NCI-H1048 (cell line): ENCODE measurements at regions not wholly inside any gene's neighbourhood (a gene's known extent, or its start where the extent isn't known, plus 50 kb on each side); places are given as distances from the start of the nearest gene placed in this dataset.
"Not testable (repeated sequence)": the region's sequence is repeated elsewhere in the genome, so short reads cannot be mapped to it uniquely, and the experiment has no call there.

ENCODE experiments used
- DNase-seq: peaks from one replicate; lab custom pipeline; 2025; lab: John Stamatoyannopoulos, UW

GRCh38 chr4:115222061-115222460 lies 108.6 kb upstream of the NDST4 start:
- DNase-seq, result no peak

- DNase-seq, result no peak
Observed at GRCh38 chr4:115219862-115220261, 106.4 kb upstream of the NDST4 start.

GRCh38 chr4:115219315-115219860 lies 106.0 kb upstream of the NDST4 start:
- DNase-seq, result no peak

DNA sequence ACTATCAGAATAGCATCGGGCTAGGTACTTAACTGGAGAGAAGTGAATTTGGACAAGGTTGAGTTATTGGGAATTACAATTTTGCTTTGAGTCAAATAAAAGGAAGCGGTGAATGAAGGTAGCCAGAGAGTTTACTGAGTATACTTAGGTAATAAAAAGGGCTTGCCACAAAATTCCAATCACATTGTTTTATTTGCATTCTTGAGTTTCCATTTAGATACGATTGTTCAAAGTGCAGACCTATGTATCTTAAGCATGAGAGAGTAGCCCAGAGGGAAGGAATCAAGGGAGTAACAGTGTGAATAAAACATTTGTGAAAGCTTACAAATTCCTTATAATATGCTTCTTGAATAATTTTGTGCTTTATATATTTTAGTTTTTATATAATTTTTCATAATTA lies 102.5 kb upstream of the NDST4 start:
- no peak for DNase-seq

GRCh38 chr4:115213716-115214115 lies 100.3 kb upstream of the NDST4 start:
- no peak for DNase-seq

DNA sequence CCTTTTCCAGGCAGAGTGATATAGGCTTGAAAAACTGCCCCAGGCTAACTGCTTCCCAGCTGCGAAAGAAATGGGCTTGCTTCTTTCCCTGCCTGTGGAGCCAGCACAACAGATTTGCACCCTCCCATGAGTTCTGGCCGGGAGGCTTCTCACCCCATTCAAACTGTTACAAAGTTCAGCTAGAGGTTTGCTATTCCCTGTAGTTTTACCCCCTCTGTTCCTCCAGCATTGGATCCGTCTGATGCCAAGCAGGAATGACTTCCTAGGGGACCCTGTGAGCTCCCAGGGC lies 87.6 kb upstream of the NDST4 start:
- DNase-seq, result no peak

GRCh38 chr4:115200201-115201041 lies 87.0 kb upstream of the NDST4 start:
- not testable (repeated sequence) for DNase-seq

DNA sequence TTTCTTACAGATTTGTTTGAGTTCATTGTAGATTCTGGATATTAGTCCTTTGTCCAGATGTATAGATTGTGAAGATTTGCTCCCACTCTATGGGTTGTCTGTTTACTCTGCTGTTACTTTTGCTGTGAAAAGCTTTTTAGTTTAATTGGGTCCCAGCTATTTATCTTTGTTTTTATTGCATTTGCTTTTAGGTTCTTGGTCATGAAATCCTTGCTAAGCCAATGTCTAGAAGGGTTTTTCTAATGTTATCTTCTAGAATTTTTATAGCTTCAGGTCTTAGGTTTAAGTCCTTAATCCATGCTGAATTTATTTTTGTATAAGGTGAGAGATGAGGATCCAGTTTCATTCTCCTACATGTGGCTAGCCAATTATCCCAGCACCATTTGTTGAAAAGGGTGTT lies 81.2 kb upstream of the NDST4 start:
- not testable (repeated sequence) for DNase-seq

GRCh38 chr4:115190529-115190928 lies 77.1 kb upstream of the NDST4 start:
- DNase-seq, result no peak

- no peak for DNase-seq
Observed at GRCh38 chr4:115187136-115187535, 73.7 kb upstream of the NDST4 start.

DNA sequence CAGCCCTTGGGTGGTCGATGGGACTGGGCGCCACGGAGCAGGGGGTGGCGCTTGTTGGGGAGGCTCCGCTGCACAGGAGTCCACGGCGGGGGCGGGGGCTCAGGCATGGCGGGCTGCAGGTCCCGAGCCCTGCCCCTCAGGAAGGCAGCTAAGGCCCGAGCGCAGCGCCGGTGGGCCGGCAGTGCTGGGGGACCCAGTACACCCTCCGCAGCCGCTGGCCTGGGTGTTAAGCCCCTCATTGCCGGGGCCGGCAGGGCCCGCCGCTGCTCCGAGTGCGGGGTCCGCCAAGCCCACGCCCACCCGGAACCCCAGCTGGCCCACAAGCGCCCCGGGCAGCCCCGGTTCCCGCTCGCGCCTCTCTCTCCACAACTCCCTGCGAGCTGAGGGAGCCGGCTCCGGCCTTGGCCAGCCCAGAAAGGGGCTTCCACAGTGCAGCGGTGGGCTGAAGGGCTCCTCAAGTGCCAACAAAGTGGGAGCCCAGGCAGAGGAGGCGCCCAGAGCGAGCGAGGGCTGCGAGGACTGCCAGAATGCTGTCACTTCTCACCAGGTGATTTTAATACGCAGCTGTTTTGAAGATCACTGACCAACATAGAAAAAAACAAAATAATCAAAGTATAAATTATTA lies 66.1 kb upstream of the NDST4 start:
- DNase-seq, result not testable (repeated sequence)

GRCh38 chr4:115178687-115179086 lies 65.3 kb upstream of the NDST4 start:
- not testable (repeated sequence) for DNase-seq

DNA sequence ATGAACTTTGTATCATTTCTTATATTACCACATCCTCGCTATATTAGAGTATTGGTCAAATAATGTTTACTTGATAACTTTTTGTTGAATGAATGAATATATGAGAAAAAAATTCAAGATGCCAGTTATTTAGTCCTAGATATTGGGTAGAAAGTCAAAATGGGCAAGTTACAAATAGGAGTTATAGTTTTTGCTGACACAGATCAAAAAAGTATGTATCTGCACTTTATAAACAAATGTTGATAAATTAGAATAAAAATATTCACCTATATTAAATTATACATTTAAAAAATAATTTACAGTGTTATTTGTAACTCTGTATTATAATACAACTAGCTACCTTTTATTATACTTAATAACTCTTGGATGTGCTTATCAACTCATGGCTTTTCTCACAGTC lies 57.8 kb upstream of the NDST4 start:
- DNase-seq, result no peak

DNA sequence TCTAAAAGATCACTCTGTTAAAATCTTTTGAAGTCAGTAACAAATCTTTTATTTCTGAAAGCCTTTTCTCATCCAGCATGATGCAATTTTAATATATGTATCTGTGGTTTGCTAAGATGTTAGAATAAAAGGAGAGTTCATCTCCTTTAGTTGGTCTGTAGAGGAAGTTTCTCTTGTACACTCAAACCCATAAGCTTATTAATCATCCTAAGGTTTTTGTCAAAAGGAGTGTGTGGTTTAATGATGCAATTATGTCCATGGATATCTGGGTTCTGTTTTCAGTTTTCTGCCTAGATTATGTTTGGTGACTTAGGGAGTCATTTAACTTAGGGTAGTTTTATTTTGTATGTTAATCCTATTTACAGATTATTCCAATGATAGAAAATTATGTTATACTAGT lies 52.1 kb upstream of the NDST4 start:
- DNase-seq, result no peak
